IMR-90 (cell line): ENCODE measurements at regions not wholly inside any gene's neighbourhood (a gene's known extent, or its start where the extent isn't known, plus 50 kb on each side); places are given as distances from the start of the nearest gene placed in this dataset.

Experiments used
- NFE2L2 ChIP-seq: fragments of 150-350 bp; IDR thresholded peaks from 2 replicates; pipeline ENCODE4 v1.6.1; 2016; ENCODE audit warnings: low read depth, mild to moderate bottlenecking, low read length
- POLR2A ChIP-seq: IDR thresholded peaks from 2 replicates; pipeline ENCODE4 v1.6.1; 2012; ENCODE audit warnings: mild to moderate bottlenecking, low read depth, low read length
- SMC3 ChIP-seq: fragments of 150-350 bp; IDR thresholded peaks from 2 replicates; pipeline ENCODE4 v1.6.1; 2016; ENCODE audit warnings: low read depth, mild to moderate bottlenecking, antibody characterized with exemption, low read length, moderate library complexity
- TF ChIP-seq, protein P1 (sequence below): conservative IDR thresholded peaks from 2 replicates; pipeline ENCODE4 v1.5.1; 2012; ENCODE audit warnings: mild to moderate bottlenecking, low read depth, low read length, improper control_type of control experiment
- TF ChIP-seq, protein P2 (sequence below): fragments of 150-350 bp; IDR thresholded peaks from 2 replicates; pipeline ENCODE4 v1.6.1; 2017; ENCODE audit warnings: mild to moderate bottlenecking, antibody characterized with exemption, low read length, low read depth

DNA sequence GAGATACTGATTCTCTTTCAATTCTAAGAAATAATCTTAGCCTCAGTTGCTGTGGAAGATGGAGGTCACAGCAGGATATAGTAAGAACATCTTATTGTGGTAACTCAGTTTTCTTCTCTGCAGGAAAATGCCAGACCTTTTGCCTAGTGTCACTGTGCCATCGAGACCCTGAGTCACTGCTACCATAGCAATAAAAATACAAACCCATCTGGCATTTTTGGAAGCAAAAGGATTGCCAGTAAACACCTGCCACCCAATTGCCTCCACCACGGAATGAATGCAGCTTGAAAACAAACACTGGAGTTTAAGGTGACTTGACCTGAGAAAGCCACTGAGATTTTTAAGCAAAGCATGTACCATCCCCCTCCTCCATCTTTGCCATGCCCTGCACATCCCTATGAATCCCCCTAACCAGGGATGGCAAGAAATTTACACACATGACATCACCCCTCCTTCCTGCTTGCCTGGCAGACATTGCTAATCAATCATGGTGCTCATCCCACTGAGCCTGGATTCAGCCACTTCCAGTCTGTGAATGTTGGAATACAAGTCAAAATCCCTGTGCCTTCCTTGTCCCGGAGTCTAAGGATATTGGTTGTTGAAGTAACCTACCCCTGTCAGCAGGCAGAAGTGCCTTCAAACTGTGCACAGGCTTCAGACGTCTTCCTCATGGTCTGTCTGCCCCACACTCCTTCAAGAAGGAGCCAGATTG is 59.6 kb upstream of the MAMLD1 start:
- TF ChIP-seq POLR2A (no peak), NFE2L2 (no peak), SMC3 (no peak)
- TF ChIP-seq, protein P1, sequence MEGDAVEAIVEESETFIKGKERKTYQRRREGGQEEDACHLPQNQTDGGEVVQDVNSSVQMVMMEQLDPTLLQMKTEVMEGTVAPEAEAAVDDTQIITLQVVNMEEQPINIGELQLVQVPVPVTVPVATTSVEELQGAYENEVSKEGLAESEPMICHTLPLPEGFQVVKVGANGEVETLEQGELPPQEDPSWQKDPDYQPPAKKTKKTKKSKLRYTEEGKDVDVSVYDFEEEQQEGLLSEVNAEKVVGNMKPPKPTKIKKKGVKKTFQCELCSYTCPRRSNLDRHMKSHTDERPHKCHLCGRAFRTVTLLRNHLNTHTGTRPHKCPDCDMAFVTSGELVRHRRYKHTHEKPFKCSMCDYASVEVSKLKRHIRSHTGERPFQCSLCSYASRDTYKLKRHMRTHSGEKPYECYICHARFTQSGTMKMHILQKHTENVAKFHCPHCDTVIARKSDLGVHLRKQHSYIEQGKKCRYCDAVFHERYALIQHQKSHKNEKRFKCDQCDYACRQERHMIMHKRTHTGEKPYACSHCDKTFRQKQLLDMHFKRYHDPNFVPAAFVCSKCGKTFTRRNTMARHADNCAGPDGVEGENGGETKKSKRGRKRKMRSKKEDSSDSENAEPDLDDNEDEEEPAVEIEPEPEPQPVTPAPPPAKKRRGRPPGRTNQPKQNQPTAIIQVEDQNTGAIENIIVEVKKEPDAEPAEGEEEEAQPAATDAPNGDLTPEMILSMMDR: no peak
- TF ChIP-seq, protein P2, sequence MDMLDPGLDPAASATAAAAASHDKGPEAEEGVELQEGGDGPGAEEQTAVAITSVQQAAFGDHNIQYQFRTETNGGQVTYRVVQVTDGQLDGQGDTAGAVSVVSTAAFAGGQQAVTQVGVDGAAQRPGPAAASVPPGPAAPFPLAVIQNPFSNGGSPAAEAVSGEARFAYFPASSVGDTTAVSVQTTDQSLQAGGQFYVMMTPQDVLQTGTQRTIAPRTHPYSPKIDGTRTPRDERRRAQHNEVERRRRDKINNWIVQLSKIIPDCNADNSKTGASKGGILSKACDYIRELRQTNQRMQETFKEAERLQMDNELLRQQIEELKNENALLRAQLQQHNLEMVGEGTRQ: no peak
